ENCODE measurements at regions not wholly inside any gene's neighbourhood (a gene's known extent, or its start where the extent isn't known, plus 50 kb on each side); places are given as distances from the start of the nearest gene placed in this dataset.

- TF ChIP-seq CTCF (IDR thresholded peaks at IDR 0.05; ENCODE audit: insufficient read depth, low read depth, low read length): no peak
- H3K4me3 ChIP-seq (ENCODE audit: low read depth, low read length): no peak overlapping the region
- no peak for DNase-seq (ENCODE audit: low read depth)
Measured at GRCh38 chr13:74715718-74716117, 581.5 kb upstream of the KLF12 start.

GRCh38 chr13:74710006-74710405 is 575.8 kb upstream of the KLF12 start:
- no peak overlapping the region for H3K4me3 ChIP-seq (ENCODE audit: low read depth, low read length)
- DNase-seq (ENCODE audit: low read depth): peak; percentile 42
- no peak for TF ChIP-seq CTCF (IDR thresholded peaks at IDR 0.05; ENCODE audit: insufficient read depth, low read depth, low read length)

- no peak for DNase-seq (ENCODE audit: low read depth)
- TF ChIP-seq CTCF (IDR thresholded peaks at IDR 0.05; ENCODE audit: insufficient read depth, low read depth, low read length): no peak
- no peak overlapping the region for H3K4me3 ChIP-seq (ENCODE audit: low read depth, low read length)
Measured at GRCh38 chr13:74709226-74709625, 575.0 kb upstream of the KLF12 start.

- no peak overlapping the region for H3K4me3 ChIP-seq (ENCODE audit: low read depth, low read length)
- TF ChIP-seq CTCF (IDR thresholded peaks at IDR 0.05; ENCODE audit: insufficient read depth, low read depth, low read length): no peak
- DNase-seq (ENCODE audit: low read depth): no peak
Measured at GRCh38 chr13:74708629-74709028, 574.4 kb upstream of the KLF12 start.

GRCh38 chr13:74707291-74707690 is 573.1 kb upstream of the KLF12 start:
- no peak for TF ChIP-seq CTCF (IDR thresholded peaks at IDR 0.05; ENCODE audit: insufficient read depth, low read depth, low read length)
- no peak for DNase-seq (ENCODE audit: low read depth)
- no peak overlapping the region for H3K4me3 ChIP-seq (ENCODE audit: low read depth, low read length)

- no peak for DNase-seq (ENCODE audit: low read depth)
- no peak overlapping the region for H3K4me3 ChIP-seq (ENCODE audit: low read depth, low read length)
- TF ChIP-seq CTCF (IDR thresholded peaks at IDR 0.05; ENCODE audit: insufficient read depth, low read depth, low read length): no peak
Measured at GRCh38 chr13:74706801-74707200, 572.6 kb upstream of the KLF12 start.

GRCh38 chr13:74705438-74705837 is 571.2 kb upstream of the KLF12 start:
- DNase-seq (ENCODE audit: low read depth): no peak
- no peak overlapping the region for H3K4me3 ChIP-seq (ENCODE audit: low read depth, low read length)
- TF ChIP-seq CTCF (IDR thresholded peaks at IDR 0.05; ENCODE audit: insufficient read depth, low read depth, low read length): no peak

Measured in fibroblast of villous mesenchyme (primary cell).